ENCODE measurements at regions not wholly inside any gene's neighbourhood (a gene's known extent, or its start where the extent isn't known, plus 50 kb on each side); places are given as distances from the start of the nearest gene placed in this dataset.

DNA sequence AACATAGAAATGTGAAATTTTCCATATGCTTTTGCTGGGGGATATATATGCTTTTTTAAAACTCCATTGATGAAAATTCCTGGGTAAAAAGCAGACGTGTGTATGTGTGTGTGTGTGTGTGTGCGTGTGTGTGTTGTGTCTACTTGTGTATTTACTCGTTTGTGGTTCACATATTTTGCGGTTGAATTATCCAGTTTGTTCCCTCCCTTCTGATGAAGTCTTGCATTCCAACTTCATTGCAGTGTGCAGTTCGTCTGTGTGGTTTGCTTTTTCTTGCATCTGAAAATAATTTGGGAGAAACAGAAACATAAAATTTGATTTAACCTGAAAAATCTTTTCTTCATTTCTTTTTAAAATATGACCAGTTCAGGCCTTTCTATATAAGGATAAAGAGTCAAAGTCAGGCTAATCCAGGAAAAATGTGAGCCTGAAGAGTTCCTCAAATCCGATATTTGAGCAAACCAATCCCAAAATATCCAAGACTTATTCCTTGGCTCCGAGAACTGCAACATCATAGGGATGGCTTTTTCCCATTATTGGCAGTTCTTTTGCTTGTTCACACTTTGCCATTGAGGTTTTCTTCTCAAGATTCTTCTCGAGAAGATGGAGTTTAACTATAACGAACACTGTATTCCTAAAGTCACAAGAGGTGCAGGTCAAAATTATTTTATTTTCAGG, 202.2 kb upstream of the CCN2 start:
- TF ChIP-seq, protein P1, sequence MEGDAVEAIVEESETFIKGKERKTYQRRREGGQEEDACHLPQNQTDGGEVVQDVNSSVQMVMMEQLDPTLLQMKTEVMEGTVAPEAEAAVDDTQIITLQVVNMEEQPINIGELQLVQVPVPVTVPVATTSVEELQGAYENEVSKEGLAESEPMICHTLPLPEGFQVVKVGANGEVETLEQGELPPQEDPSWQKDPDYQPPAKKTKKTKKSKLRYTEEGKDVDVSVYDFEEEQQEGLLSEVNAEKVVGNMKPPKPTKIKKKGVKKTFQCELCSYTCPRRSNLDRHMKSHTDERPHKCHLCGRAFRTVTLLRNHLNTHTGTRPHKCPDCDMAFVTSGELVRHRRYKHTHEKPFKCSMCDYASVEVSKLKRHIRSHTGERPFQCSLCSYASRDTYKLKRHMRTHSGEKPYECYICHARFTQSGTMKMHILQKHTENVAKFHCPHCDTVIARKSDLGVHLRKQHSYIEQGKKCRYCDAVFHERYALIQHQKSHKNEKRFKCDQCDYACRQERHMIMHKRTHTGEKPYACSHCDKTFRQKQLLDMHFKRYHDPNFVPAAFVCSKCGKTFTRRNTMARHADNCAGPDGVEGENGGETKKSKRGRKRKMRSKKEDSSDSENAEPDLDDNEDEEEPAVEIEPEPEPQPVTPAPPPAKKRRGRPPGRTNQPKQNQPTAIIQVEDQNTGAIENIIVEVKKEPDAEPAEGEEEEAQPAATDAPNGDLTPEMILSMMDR (IDR thresholded peaks at IDR 0.05; ENCODE audit: low read length) = no peak
- no peak for TF ChIP-seq EZH2 (IDR thresholded peaks at IDR 0.05; ENCODE audit: borderline replicate concordance, low read length)
